BE2C (cell line): ENCODE measurements at regions not wholly inside any gene's neighbourhood (a gene's known extent, or its start where the extent isn't known, plus 50 kb on each side); places are given as distances from the start of the nearest gene placed in this dataset.
A peak's percentile ranks its signal among the peaks of the same experiment; 100 is the strongest.
"Not testable (repeated sequence)": the region's sequence is repeated elsewhere in the genome, so short reads cannot be mapped to it uniquely, and the experiment has no call there.

Experiments used
- DNase-seq: peaks from one replicate; pipeline ENCODE4 v3.0.0-alpha.2; 2020
- H3K27me3 ChIP-seq: fragments of 250-450 bp; sonication (Bioruptor Pico); 2 replicates; pipeline ENCODE4 v1.5.1; 2020; ENCODE audit warnings: mild to moderate bottlenecking
- H3K36me3 ChIP-seq: fragments of 250-450 bp; sonication (Bioruptor Pico); 2 replicates; pipeline ENCODE4 v1.5.1; 2020; ENCODE audit warnings: mild to moderate bottlenecking
- H3K4me1 ChIP-seq: fragments of 250-450 bp; sonication (Bioruptor Pico); 2 replicates; pipeline ENCODE4 v1.5.1; 2020
- H3K4me3 ChIP-seq: 2 replicates; pipeline ENCODE4 v1.5.1; 2011; ENCODE audit warnings: low read depth, low read length
- H3K9me3 ChIP-seq: fragments of 250-450 bp; sonication (Bioruptor Pico); 2 replicates; pipeline ENCODE4 v1.5.1; 2020
- CTCF ChIP-seq: IDR thresholded peaks from 2 replicates; pipeline ENCODE4 v1.5.1; 2012; ENCODE audit warnings: mild to moderate bottlenecking, low read depth, low read length

DNA sequence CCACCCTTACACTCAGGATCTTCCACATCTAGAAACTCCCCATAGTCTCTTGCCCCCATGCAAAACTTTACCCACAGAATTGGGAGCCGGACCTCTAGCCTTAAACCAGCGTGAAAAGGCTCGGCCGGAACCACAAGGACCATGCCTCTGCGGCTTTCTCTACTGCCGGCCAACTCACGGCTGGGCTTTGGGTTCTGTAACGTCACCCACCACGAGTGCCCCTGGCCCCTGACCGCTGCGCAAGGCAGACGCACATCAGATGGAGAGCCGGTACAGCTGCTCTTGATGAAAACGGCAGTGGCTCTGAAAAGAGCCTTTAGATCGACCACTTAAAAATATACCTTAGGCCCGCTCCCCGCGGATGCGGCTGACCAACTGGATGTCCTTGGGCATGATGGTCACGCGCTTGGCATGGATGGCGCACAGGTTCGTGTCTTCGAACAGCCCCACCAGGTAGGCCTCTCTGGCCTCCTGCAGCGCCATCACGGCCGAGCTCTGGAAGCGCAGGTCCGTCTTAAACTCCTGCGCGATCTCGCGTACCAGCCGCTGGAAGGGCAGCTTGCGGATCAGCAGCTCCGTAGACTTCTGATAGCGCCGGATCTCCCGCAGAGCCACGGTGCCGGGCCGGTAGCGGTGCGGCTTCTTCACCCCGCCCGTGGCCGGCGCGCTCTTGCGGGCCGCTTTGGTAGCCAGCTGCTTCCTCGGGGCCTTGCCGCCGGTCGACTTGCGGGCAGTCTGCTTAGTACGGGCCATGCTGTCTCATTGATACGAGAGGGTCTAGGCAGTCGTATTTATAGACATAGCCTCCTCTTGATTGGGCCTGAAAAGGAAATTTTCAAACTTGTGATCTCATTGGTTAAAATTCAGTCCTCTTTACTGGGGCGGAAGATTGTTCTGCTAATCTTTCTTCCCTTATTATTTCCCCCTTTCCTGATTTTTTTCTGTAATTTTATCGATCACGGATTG, 66.3 kb downstream of the FAM72C start:
- peak overlapping the region; percentile 70 for H3K4me3 ChIP-seq
- TF ChIP-seq CTCF: peak; percentile 18
- not testable (repeated sequence) for H3K9me3 ChIP-seq, H3K4me1 ChIP-seq, H3K36me3 ChIP-seq, H3K27me3 ChIP-seq
- peak; percentile 65 for DNase-seq

DNA sequence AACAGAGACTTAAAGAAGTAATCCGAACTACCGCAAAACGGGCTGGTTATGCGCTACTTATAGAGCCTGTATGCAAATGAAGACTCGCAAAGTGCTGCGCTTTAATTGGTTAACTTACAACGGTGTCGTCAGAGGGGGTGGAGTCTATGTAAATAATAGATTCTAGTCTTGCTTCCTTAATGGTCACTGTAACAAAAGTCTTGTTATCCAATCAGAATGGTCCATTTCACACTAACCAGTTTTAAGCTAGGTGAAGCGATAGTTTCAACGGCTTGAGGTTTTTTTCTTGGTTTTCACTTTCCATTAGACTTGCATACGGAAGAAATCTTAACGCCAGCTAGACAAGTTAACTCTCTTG, 67.2 kb downstream of the FAM72C start:
- not testable (repeated sequence) for H3K9me3 ChIP-seq, DNase-seq, H3K36me3 ChIP-seq, H3K4me1 ChIP-seq, H3K27me3 ChIP-seq
- H3K4me3 ChIP-seq: peak overlapping the region; percentile 59

- H3K9me3 ChIP-seq, H3K27me3 ChIP-seq, H3K36me3 ChIP-seq, H3K4me1 ChIP-seq: not testable (repeated sequence)
- peak overlapping the region; percentile 59 for H3K4me3 ChIP-seq
- DNase-seq: peak; percentile 23
These were observed 67.7 kb downstream of the FAM72C start for GRCh38 chr1:143903899-143904621.

GRCh38 chr1:143896377-143896776, 75.4 kb downstream of the FAM72C start:
- not testable (repeated sequence) for H3K27me3 ChIP-seq, H3K9me3 ChIP-seq, H3K4me3 ChIP-seq, DNase-seq, H3K36me3 ChIP-seq, H3K4me1 ChIP-seq

GRCh38 chr1:143884932-143885574, 86.7 kb downstream of the FAM72C start:
- H3K9me3 ChIP-seq, H3K4me1 ChIP-seq, H3K27me3 ChIP-seq, H3K36me3 ChIP-seq: not testable (repeated sequence)
- TF ChIP-seq CTCF: peak; percentile 33; the same call in 1 of the 2 replicates
- peak; percentile 76 for DNase-seq
- H3K4me3 ChIP-seq: peak overlapping the region; percentile 41

- H3K9me3 ChIP-seq, H3K4me1 ChIP-seq, H3K27me3 ChIP-seq, H3K36me3 ChIP-seq: not testable (repeated sequence)
- DNase-seq: peak; percentile 43
- H3K4me3 ChIP-seq: peak overlapping the region; percentile 41
These were observed 87.3 kb downstream of the FAM72C start for GRCh38 chr1:143884532-143884931.

DNA sequence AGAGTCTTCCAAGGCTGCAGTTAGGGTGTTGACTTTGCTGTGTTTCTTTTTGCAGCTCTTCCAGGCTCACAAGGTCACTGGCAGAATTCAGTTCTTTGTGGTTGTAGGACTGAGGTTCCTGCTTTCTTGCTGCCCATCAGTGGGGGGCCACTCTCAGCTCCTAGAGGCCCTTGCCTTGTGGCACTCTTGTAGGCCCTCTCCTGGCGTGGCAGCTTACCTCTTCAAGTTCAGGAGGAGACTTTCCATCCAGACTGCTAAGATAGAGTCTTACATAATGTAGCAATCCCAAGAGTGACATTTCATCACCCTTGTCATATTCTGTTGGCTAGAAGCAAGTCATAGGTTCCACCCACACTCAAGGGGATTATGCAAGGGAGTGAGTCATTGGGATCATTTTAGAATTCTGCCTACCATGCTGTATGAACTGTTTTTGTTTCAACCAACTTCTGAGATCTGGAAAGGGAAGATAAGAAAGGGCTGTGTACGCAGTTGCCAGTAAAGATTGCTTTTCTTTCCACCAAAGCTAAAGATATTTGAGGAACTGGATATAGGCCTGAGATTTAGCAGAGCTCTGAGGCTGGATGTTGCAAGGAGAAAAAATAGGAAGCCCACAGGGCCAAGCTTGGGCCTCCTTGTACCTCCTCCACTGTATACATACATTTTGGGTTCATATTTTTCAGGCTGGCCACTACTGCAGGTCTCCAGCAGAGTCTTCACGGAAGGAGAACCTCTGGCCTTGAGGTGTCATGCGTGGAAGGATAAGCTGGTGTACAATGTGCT, 91.8 kb downstream of the FAM72C start:
- H3K4me1 ChIP-seq, H3K27me3 ChIP-seq, H3K9me3 ChIP-seq, H3K36me3 ChIP-seq, DNase-seq, H3K4me3 ChIP-seq: not testable (repeated sequence)

DNA sequence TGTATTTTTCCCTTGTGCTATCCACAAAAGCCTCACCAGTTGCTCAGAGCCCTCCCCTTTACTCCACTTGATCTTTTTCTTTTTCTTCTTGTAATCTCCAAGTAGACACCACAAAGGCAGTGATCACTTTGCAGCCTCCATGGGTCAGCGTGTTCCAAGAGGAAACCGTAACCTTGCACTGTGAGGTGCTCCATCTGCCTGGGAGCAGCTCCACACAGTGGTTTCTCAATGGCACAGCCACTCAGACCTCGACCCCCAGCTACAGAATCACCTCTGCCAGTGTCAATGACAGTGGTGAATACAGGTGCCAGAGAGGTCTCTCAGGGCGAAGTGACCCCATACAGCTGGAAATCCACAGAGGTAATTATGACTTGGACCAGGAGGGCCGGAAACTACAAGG, 95.8 kb downstream of the FAM72C start:
- not testable (repeated sequence) for H3K9me3 ChIP-seq, H3K4me3 ChIP-seq, DNase-seq, H3K4me1 ChIP-seq, H3K36me3 ChIP-seq, H3K27me3 ChIP-seq

- H3K27me3 ChIP-seq, H3K4me1 ChIP-seq, H3K4me3 ChIP-seq, H3K9me3 ChIP-seq, H3K36me3 ChIP-seq, DNase-seq: not testable (repeated sequence)
These were observed 97.2 kb downstream of the FAM72C start for GRCh38 chr1:143874625-143875024.

DNA sequence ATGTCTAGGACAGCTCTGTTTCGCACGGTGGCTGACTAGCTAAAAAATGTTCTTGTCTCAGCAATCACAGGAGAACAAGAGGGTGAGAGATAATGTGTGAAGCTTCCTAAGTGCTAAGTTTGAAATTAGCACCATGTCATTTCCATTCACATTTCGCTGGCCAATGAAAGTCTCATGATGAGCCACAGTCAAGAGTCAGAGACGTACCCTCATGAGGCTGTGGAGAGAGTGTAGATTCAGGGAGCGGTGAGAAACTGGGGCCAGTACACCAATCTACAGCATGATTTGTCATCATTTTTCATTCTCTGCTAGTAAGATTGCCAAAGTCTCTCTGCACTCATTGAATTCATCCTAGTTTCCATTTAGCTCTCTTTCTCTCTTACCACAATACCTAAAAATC, 98.1 kb downstream of the FAM72C start:
- not testable (repeated sequence) for DNase-seq, H3K4me3 ChIP-seq, H3K27me3 ChIP-seq, H3K36me3 ChIP-seq, H3K9me3 ChIP-seq, H3K4me1 ChIP-seq

GRCh38 chr1:143870388-143870787, 101.4 kb downstream of the FAM72C start:
- H3K9me3 ChIP-seq, H3K4me3 ChIP-seq, DNase-seq, H3K27me3 ChIP-seq, H3K4me1 ChIP-seq, H3K36me3 ChIP-seq: not testable (repeated sequence)

DNA sequence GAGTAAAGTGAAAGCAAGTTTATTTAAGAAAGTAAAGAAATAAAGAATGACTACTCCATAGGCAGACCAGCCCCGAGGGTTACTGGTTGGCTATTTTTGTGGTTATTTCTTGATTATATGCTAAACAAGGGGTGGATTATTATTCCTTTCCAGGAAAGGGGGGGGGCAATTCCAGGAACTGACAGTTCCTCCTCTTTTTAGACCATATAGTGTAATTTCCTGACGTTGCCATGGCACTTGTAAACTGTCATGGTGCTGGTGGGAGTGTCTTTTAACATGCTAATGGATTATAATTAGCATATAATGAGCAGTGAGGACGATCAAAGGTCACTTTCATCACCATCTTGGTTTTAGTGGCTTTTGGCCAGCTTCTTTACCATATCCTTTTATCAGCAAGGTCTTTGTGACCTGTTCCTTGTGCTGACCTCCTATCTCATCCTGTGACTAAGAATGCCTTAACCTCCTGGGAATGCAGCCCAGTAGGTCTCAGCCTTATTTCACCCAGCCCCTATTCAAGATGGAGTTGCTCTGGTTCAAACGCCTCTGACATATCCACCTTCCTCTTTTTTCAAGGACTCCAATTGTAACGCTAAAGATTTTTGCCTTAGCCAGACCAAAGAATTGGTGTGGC, 104.1 kb downstream of the FAM72C start:
- not testable (repeated sequence) for H3K27me3 ChIP-seq, H3K4me1 ChIP-seq, H3K9me3 ChIP-seq, H3K36me3 ChIP-seq, H3K4me3 ChIP-seq, DNase-seq
